HG03342 (cell line): ENCODE measurements at regions not wholly inside any gene's neighbourhood (a gene's known extent, or its start where the extent isn't known, plus 50 kb on each side); places are given as distances from the start of the nearest gene placed in this dataset.
"Not testable (repeated sequence)": the region's sequence is repeated elsewhere in the genome, so short reads cannot be mapped to it uniquely, and the experiment has no call there.

Source experiments
- ATAC-seq: cut with Tn5 transposase; IDR thresholded peaks from one replicate; pipeline ENCODE4 v1.9.1; 2021; ENCODE audit warnings: mild to moderate bottlenecking, moderate library complexity; ENCODE audit not compliant: unreplicated experiment

GRCh38 chr4:20062054-20062453 is 189.7 kb upstream of the SLIT2 start:
- ATAC-seq = no peak

- ATAC-seq = no peak
Measured at GRCh38 chr4:20050768-20051167, 200.9 kb upstream of the SLIT2 start.

- no peak for ATAC-seq
Measured at GRCh38 chr4:20049889-20050288, 201.8 kb upstream of the SLIT2 start.

- no peak for ATAC-seq
Measured at GRCh38 chr4:20046931-20047677, 204.6 kb upstream of the SLIT2 start.

- no peak for ATAC-seq
Measured at GRCh38 chr4:20046179-20046578, 205.5 kb upstream of the SLIT2 start.

GRCh38 chr4:20044966-20045365 is 206.7 kb upstream of the SLIT2 start:
- ATAC-seq = no peak

- ATAC-seq = no peak
Measured at GRCh38 chr4:20044502-20044911, 207.2 kb upstream of the SLIT2 start.

- no peak for ATAC-seq
Measured at GRCh38 chr4:20043991-20044390, 207.7 kb upstream of the SLIT2 start.

- ATAC-seq = no peak
Measured at GRCh38 chr4:20042769-20043168, 208.9 kb upstream of the SLIT2 start.

- ATAC-seq = no peak
Measured at GRCh38 chr4:20041839-20042407, 209.8 kb upstream of the SLIT2 start.

- no peak for ATAC-seq
Measured at GRCh38 chr4:20037745-20038144, 214.0 kb upstream of the SLIT2 start.

GRCh38 chr4:20030108-20030507 is 221.6 kb upstream of the SLIT2 start:
- no peak for ATAC-seq

- ATAC-seq = no peak
Measured at GRCh38 chr4:20028645-20029044, 223.1 kb upstream of the SLIT2 start.

- ATAC-seq = no peak
Measured at GRCh38 chr4:20026456-20026855, 225.2 kb upstream of the SLIT2 start.

- ATAC-seq = no peak
Measured at GRCh38 chr4:20022471-20022870, 229.2 kb upstream of the SLIT2 start.

- no peak for ATAC-seq
Measured at GRCh38 chr4:20020056-20020455, 231.6 kb upstream of the SLIT2 start.

GRCh38 chr4:20019310-20020015 is 232.2 kb upstream of the SLIT2 start:
- ATAC-seq = no peak

GRCh38 chr4:20017777-20018115 is 234.0 kb upstream of the SLIT2 start:
- no peak for ATAC-seq

- ATAC-seq = no peak
Measured at GRCh38 chr4:20017070-20017776, 234.5 kb upstream of the SLIT2 start.

- ATAC-seq = no peak
Measured at GRCh38 chr4:20015636-20016224, 236.0 kb upstream of the SLIT2 start.

GRCh38 chr4:20003836-20004558 is 247.7 kb upstream of the SLIT2 start:
- ATAC-seq = not testable (repeated sequence)
